ENCODE measurements at regions not wholly inside any gene's neighbourhood (a gene's known extent, or its start where the extent isn't known, plus 50 kb on each side); places are given as distances from the start of the nearest gene placed in this dataset.

GRCh38 chr4:177796841-177797240 lies 354.6 kb upstream of the AGA start:
- TF ChIP-seq CTCF (IDR thresholded peaks at IDR 0.05; ENCODE audit: low read length) (no peak), EZH2phosphoT487 (IDR thresholded peaks at IDR 0.05; ENCODE audit: low read length) (no peak), EZH2 (optimal IDR thresholded peaks at IDR 0.05; ENCODE audit: low read depth, low read length) (no peak)

All from MM.1S (cell line).